ENCODE measurements at regions not wholly inside any gene's neighbourhood (a gene's known extent, or its start where the extent isn't known, plus 50 kb on each side); places are given as distances from the start of the nearest gene placed in this dataset.

- no peaks in the 10 kb centered on the region for H3K27me3 ChIP-seq (ENCODE audit: insufficient read depth, low read depth, low read length)
- H3K4me2 ChIP-seq (ENCODE audit: low read length) = no peak overlapping the region
- H3K27ac ChIP-seq (ENCODE audit: low read length) = no peak overlapping the region
- H3K9me2 ChIP-seq (ENCODE audit: insufficient read depth, low read length) = no peaks in the 10 kb centered on the region
- H4K20me1 ChIP-seq (ENCODE audit: insufficient read depth) = no peaks in the 10 kb centered on the region
- no peaks in the 10 kb centered on the region for H3K36me3 ChIP-seq (ENCODE audit: insufficient read depth, low read length)
- TF ChIP-seq POLR2AphosphoS5 (IDR thresholded peaks at IDR 0.05) = no peak
- no peak for TF ChIP-seq CTCF (IDR thresholded peaks at IDR 0.05; ENCODE audit: poor library complexity, severe bottlenecking)
- TF ChIP-seq RAD21 (conservative IDR thresholded peaks at IDR 0.05) = no peak
- no peak for TF ChIP-seq EP300 (conservative IDR thresholded peaks at IDR 0.05; ENCODE audit: poor library complexity, severe bottlenecking)
- no peak for TF ChIP-seq SMC3 (conservative IDR thresholded peaks at IDR 0.05; ENCODE audit: poor library complexity)
- TF ChIP-seq EZH2 (IDR thresholded peaks at IDR 0.05; ENCODE audit: borderline replicate concordance, insufficient read depth, low read length, poor library complexity, severe bottlenecking) = no peak
- no peak for TF ChIP-seq TAF1 (IDR thresholded peaks at IDR 0.05; ENCODE audit: low read depth)
- no peak for TF ChIP-seq REST (IDR thresholded peaks at IDR 0.05; ENCODE audit: borderline replicate concordance)
- no peak for TF ChIP-seq MXI1 (conservative IDR thresholded peaks at IDR 0.05; ENCODE audit: poor library complexity, severe bottlenecking)
- no peak overlapping the region for H3K9ac ChIP-seq (ENCODE audit: low read length)
- peaks cover 6% of the 10 kb centered on the region for H3K9me3 ChIP-seq (ENCODE audit: low read length)
- H3K79me2 ChIP-seq (replicated peaks; ENCODE audit: insufficient read depth, low read length) = no peaks in the 10 kb centered on the region
- H3F3A ChIP-seq (ENCODE audit: insufficient read depth, low read length, poor library complexity, severe bottlenecking) = no peaks in the 10 kb centered on the region
- H2AFZ ChIP-seq (ENCODE audit: low read depth, low read length) = no peak overlapping the region
- H3K4me3 ChIP-seq (ENCODE audit: low read length) = no peak overlapping the region
These were observed 206.8 kb upstream of the DDI1 start for GRCh38 chr11:103829596-103829995.

- no peaks in the 10 kb centered on the region for H3K27me3 ChIP-seq (ENCODE audit: insufficient read depth, low read depth, low read length)
- no peak overlapping the region for H2AFZ ChIP-seq (ENCODE audit: low read depth, low read length)
- no peaks in the 10 kb centered on the region for H3F3A ChIP-seq (ENCODE audit: insufficient read depth, low read length, poor library complexity, severe bottlenecking)
- H3K9ac ChIP-seq (ENCODE audit: low read length) = no peak overlapping the region
- no peak overlapping the region for H3K4me3 ChIP-seq (ENCODE audit: low read length)
- no peak overlapping the region for H3K27ac ChIP-seq (ENCODE audit: low read length)
- H3K9me3 ChIP-seq (ENCODE audit: low read length) = peaks cover 6% of the 10 kb centered on the region
- H3K4me2 ChIP-seq (ENCODE audit: low read length) = no peak overlapping the region
- TF ChIP-seq EZH2 (IDR thresholded peaks at IDR 0.05; ENCODE audit: borderline replicate concordance, insufficient read depth, low read length, poor library complexity, severe bottlenecking) (no peak), EP300 (conservative IDR thresholded peaks at IDR 0.05; ENCODE audit: poor library complexity, severe bottlenecking) (no peak), CTCF (IDR thresholded peaks at IDR 0.05; ENCODE audit: poor library complexity, severe bottlenecking) (no peak), REST (IDR thresholded peaks at IDR 0.05; ENCODE audit: borderline replicate concordance) (no peak), TAF1 (IDR thresholded peaks at IDR 0.05; ENCODE audit: low read depth) (no peak), POLR2AphosphoS5 (IDR thresholded peaks at IDR 0.05) (no peak), SMC3 (conservative IDR thresholded peaks at IDR 0.05; ENCODE audit: poor library complexity) (no peak), RAD21 (conservative IDR thresholded peaks at IDR 0.05) (no peak), MXI1 (conservative IDR thresholded peaks at IDR 0.05; ENCODE audit: poor library complexity, severe bottlenecking) (no peak)
- H3K36me3 ChIP-seq (ENCODE audit: insufficient read depth, low read length) = no peaks in the 10 kb centered on the region
- H3K79me2 ChIP-seq (replicated peaks; ENCODE audit: insufficient read depth, low read length) = no peaks in the 10 kb centered on the region
- H4K20me1 ChIP-seq (ENCODE audit: insufficient read depth) = no peaks in the 10 kb centered on the region
- no peaks in the 10 kb centered on the region for H3K9me2 ChIP-seq (ENCODE audit: insufficient read depth, low read length)
These were observed 206.2 kb upstream of the DDI1 start for GRCh38 chr11:103830205-103830604.
